Omental fat pad (tissue), 3 donors: ENCODE measurements at regions not wholly inside any gene's neighbourhood (a gene's known extent, or its start where the extent isn't known, plus 50 kb on each side); places are given as distances from the start of the nearest gene placed in this dataset.
"Not testable (repeated sequence)": the region's sequence is repeated elsewhere in the genome, so short reads cannot be mapped to it uniquely, and the experiment has no call there.

Experiments
- ATAC-seq: fragments of 150-250 bp; one replicate; pipeline ENCODE4 v1.9.1; 2016; ENCODE audit warnings: mild to moderate bottlenecking, moderate library complexity; ENCODE audit not compliant: low FRiP score
- DNase-seq: peaks from one replicate; pipeline ENCODE4 v3.0.0-alpha.2; 2019; ENCODE audit warnings: low spot score
- CTCF ChIP-seq, 3 donors: fragments of 450-650 bp; IDR thresholded peaks; one replicate each; pipeline ENCODE4 v1.5.1; 2016 to 2017; ENCODE audit warnings: antibody characterized with exemption in 3 of 3, mild to moderate bottlenecking in 3 of 3, moderate library complexity in 2 of 3

GRCh38 chr6:76892542-76892941 lies 570.7 kb downstream of the HTR1B start:
- ATAC-seq (no peak), DNase-seq (no peak)
- no peak for TF ChIP-seq CTCF (IDR thresholded peaks at IDR 0.05)

GRCh38 chr6:76888351-76888750 lies 574.9 kb downstream of the HTR1B start:
- ATAC-seq (no peak), DNase-seq (no peak)
- no peak for TF ChIP-seq CTCF (IDR thresholded peaks at IDR 0.05)

GRCh38 chr6:76886900-76887299 lies 576.4 kb downstream of the HTR1B start:
- ATAC-seq (no peak), DNase-seq (no peak)
- TF ChIP-seq CTCF (IDR thresholded peaks at IDR 0.05) = no peak

GRCh38 chr6:76885861-76886301 lies 577.4 kb downstream of the HTR1B start:
- TF ChIP-seq CTCF (IDR thresholded peaks at IDR 0.05) = no peak
- ATAC-seq (no peak), DNase-seq (no peak)

- TF ChIP-seq CTCF (IDR thresholded peaks at IDR 0.05) = no peak
- ATAC-seq = no peak
- no peak for DNase-seq
Observed at GRCh38 chr6:76881414-76881813, 581.9 kb downstream of the HTR1B start.

GRCh38 chr6:76876922-76877553 lies 586.3 kb downstream of the HTR1B start:
- ATAC-seq (no peak), DNase-seq (no peak)
- TF ChIP-seq CTCF (IDR thresholded peaks at IDR 0.05) = no peak

GRCh38 chr6:76876430-76876829 lies 586.9 kb downstream of the HTR1B start:
- DNase-seq, ATAC-seq: not testable (repeated sequence)
